HCT116 (cell line): ENCODE measurements at regions not wholly inside any gene's neighbourhood (a gene's known extent, or its start where the extent isn't known, plus 50 kb on each side); places are given as distances from the start of the nearest gene placed in this dataset.

Experiments used
- ATAC-seq: fragments of 200-7000 bp; cut with Tn5 transposase; 2 replicates; pipeline ENCODE4 v1.9.1; 2020; ENCODE audit warnings: mild to moderate bottlenecking, moderate library complexity
- BruUV-seq: library from RNA; stranded (reverse); fragments of 400-500 nt; replicated peaks from 2 replicates; lab custom pipeline; 2021; lab: Mats Ljungman, UMichigan
- CTCF ChIA-PET: fragments of 300-600 bp; sonication (Branson Sonifier 250); formaldehyde crosslinking; loops from one replicate; lab custom pipeline; 2021; ENCODE audit warnings: antibody characterized with exemption; lab: Charles Lee
- POLR2A ChIA-PET: fragments of 300-600, 350-600 bp; sonication (Branson Sonifier 250); formaldehyde crosslinking; loops from one replicate; lab custom pipeline; 2021; ENCODE audit warnings: antibody characterized with exemption; lab: Charles Lee
- RAD21 ChIA-PET, 2 experiments: fragments of 300-600 bp; sonication (Branson Sonifier 250); formaldehyde crosslinking; loops; one replicate each; lab custom pipeline; 2023; ENCODE audit warnings: low total read pairs in 2 of 2; ENCODE audit not compliant: uncharacterized antibody in 2 of 2, unreplicated experiment in 2 of 2, low non-redundant PET in 1 of 2; lab: Charles Lee
- DNase-seq: peaks from one replicate; pipeline ENCODE4 v3.0.0-alpha.2; 2010; ENCODE audit warnings: low read depth, low spot score
- H2AFZ ChIP-seq: fragments of 200-600 bp; shearing (Covaris generic), sonication (generic); 2 replicates; pipeline ENCODE4 v1.6.1; 2017; ENCODE audit warnings: low read depth, mixed run types, mixed read lengths, antibody characterized with exemption, low read length; ENCODE audit not compliant: poor library complexity, severe bottlenecking
- H3K27ac ChIP-seq: 2 replicates; pipeline ENCODE4 v1.5.1; 2012; ENCODE audit warnings: low read depth, low read length
- H3K27me3 ChIP-seq: fragments of 200-600 bp; sonication (generic); 2 replicates; pipeline ENCODE4 v1.6.1; 2016; ENCODE audit warnings: mixed run types, low read length, mixed read lengths; ENCODE audit not compliant: insufficient read depth
- H3K36me3 ChIP-seq, 2 experiments: fragments of 200-500 bp in 1 of 2; fragments of 200-600 bp in 1 of 2; sonication (Bioruptor generic) in 1 of 2; sonication (generic) in 1 of 2; 2 replicates each; pipeline versions ENCODE4 v1.5.1 to v1.6.1; 2014 to 2016; ENCODE audit warnings: low read length in 2 of 2, inconsistent platforms in 1 of 2, mixed read lengths in 1 of 2, mixed run types in 1 of 2; ENCODE audit not compliant: insufficient read depth in 2 of 2, control insufficient read depth in 1 of 2
- H3K4me1 ChIP-seq, 2 experiments: fragments of 200-600 bp in 1 of 2; sonication (generic) in 1 of 2; 2 replicates each; pipeline versions ENCODE4 v1.5.1 to v1.6.1; 2012 to 2017; ENCODE audit warnings: low read length in 2 of 2, inconsistent platforms in 1 of 2, mild to moderate bottlenecking in 1 of 2, mixed read lengths in 1 of 2, mixed run types in 1 of 2, moderate library complexity in 1 of 2; ENCODE audit not compliant: insufficient read depth in 2 of 2, control insufficient read depth in 1 of 2
- H3K4me2 ChIP-seq: fragments of 200-600 bp; sonication (generic); 2 replicates; pipeline ENCODE4 v1.6.1; 2017; ENCODE audit warnings: mixed run types, low read length, mixed read lengths
- H3K4me3 ChIP-seq, 2 experiments: fragments of 200-600 bp in 1 of 2; sonication (generic) in 1 of 2; replicated peaks in 1 of 2; 2 replicates each; pipeline ENCODE4 v1.5.1; 2011 to 2016; ENCODE audit warnings: low read length in 2 of 2, control low read depth in 1 of 2, low read depth in 1 of 2, mild to moderate bottlenecking in 1 of 2, mixed read lengths in 1 of 2, mixed run types in 1 of 2
- H3K79me2 ChIP-seq: fragments of 200-600 bp; sonication (generic); 2 replicates; pipeline ENCODE4 v1.6.1; 2017; ENCODE audit warnings: mild to moderate bottlenecking, mixed run types, low read length, moderate library complexity, mixed read lengths; ENCODE audit not compliant: insufficient read depth
- H3K9ac ChIP-seq: fragments of 200-600 bp; sonication (generic); 2 replicates; pipeline ENCODE4 v1.6.1; 2016; ENCODE audit warnings: low read length, mixed read lengths
- H3K9me2 ChIP-seq: fragments of 200-600 bp; sonication (generic), shearing (Covaris generic); 2 replicates; pipeline ENCODE4 v1.6.1; 2017; ENCODE audit warnings: mixed run types, mild to moderate bottlenecking, moderate library complexity; ENCODE audit not compliant: insufficient read depth
- H3K9me3 ChIP-seq, 2 experiments: fragments of 200-500 bp in 1 of 2; fragments of 200-600 bp in 1 of 2; sonication (Bioruptor generic) in 1 of 2; sonication (generic) in 1 of 2; 2 replicates each; pipeline ENCODE4 v1.6.1; 2014 to 2017; ENCODE audit warnings: low read length in 2 of 2, mixed read lengths in 2 of 2, inconsistent platforms in 1 of 2, low read depth in 1 of 2, mild to moderate bottlenecking in 1 of 2, mixed run types in 1 of 2, moderate library complexity in 1 of 2; ENCODE audit not compliant: control insufficient read depth in 1 of 2, insufficient read depth in 1 of 2
- H4K20me1 ChIP-seq: fragments of 200-600 bp; sonication (generic), shearing (Covaris generic); 2 replicates; pipeline ENCODE4 v1.6.1; 2017; ENCODE audit warnings: mixed run types, mild to moderate bottlenecking, moderate library complexity; ENCODE audit not compliant: insufficient read depth
- CBX3 ChIP-seq: IDR thresholded peaks from 2 replicates; pipeline ENCODE4 v1.6.1; 2012; ENCODE audit warnings: low read depth
- EGR1 ChIP-seq: IDR thresholded peaks from 2 replicates; pipeline ENCODE4 v1.6.1; 2012; ENCODE audit warnings: low read depth
- ELF1 ChIP-seq: IDR thresholded peaks from 2 replicates; pipeline ENCODE4 v1.6.1; 2012; ENCODE audit warnings: low read depth, borderline replicate concordance
- EZH2phosphoT487 ChIP-seq: fragments of 200-600 bp; IDR thresholded peaks from 2 replicates; pipeline ENCODE4 v1.6.1; 2018; ENCODE audit warnings: antibody characterized with exemption, borderline replicate concordance
- JUND ChIP-seq: IDR thresholded peaks from 2 replicates; pipeline ENCODE4 v1.6.1; 2012
- POLR2A ChIP-seq: IDR thresholded peaks from 2 replicates; pipeline ENCODE4 v1.7.0; 2011; ENCODE audit warnings: borderline replicate concordance; ENCODE audit not compliant: insufficient read depth, insufficient read length; ENCODE audit errors: extremely low read depth
- POLR2AphosphoS5 ChIP-seq: IDR thresholded peaks from 2 replicates; pipeline ENCODE4 v1.6.1; 2011; ENCODE audit warnings: mild to moderate bottlenecking, low read depth, low read length, moderate library complexity
- RAD21 ChIP-seq: IDR thresholded peaks from 2 replicates; pipeline ENCODE4 v1.6.1; 2012; ENCODE audit warnings: low read depth, mild to moderate bottlenecking
- SIN3A ChIP-seq: IDR thresholded peaks from 2 replicates; pipeline ENCODE4 v1.6.1; 2012; ENCODE audit warnings: low read depth
- SP1 ChIP-seq: IDR thresholded peaks from 2 replicates; pipeline ENCODE4 v1.6.1; 2012; ENCODE audit warnings: low read depth
- SRF ChIP-seq: IDR thresholded peaks from 2 replicates; pipeline ENCODE4 v1.6.1; 2012; ENCODE audit warnings: low read depth
- ZFX ChIP-seq: fragments of 450-650 bp; IDR thresholded peaks from 2 replicates; pipeline ENCODE4 v1.6.1; 2017
- intact Hi-C: fragments of 100-400 bp; cut with micrococcal nuclease; formaldehyde crosslinking; loops from 2 replicates; pipeline ENCODE4 v1.10.0; 2022
- TF ChIP-seq, protein P1 (sequence below): IDR thresholded peaks from 2 replicates; pipeline ENCODE4 v1.6.1; 2012
- TF ChIP-seq, protein P2 (sequence below), 3 experiments: fragments of 200-600 bp in 1 of 3; sonication (generic) in 1 of 3; IDR thresholded peaks in 2 of 3; conservative IDR thresholded peaks in 1 of 3; 2 replicates each; pipeline ENCODE4 v1.5.1; 2012 to 2017; ENCODE audit warnings: low read depth in 2 of 3, low read length in 2 of 3, antibody characterized with exemption in 1 of 3, borderline replicate concordance in 1 of 3, control low read depth in 1 of 3, mild to moderate bottlenecking in 1 of 3, mixed read lengths in 1 of 3, mixed run types in 1 of 3, moderate library complexity in 1 of 3; ENCODE audit not compliant: insufficient read depth in 1 of 3

DNA sequence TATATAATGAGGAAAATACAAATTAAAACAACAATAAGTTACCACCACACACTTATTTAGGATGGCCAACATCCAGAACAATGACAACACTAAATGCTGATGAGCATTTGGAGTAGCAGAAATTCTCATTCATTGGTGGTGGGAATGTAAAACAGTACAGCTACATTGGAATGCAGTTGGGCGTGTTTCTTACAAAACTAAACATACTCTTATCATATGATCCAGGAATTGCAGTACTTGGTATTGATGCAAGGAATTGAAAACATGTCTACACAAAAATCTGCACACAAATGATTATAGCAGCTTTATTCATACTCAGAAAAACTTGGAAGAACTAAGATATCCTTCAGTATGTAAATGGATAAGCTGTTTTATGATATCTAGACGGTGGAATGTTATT is 594.2 kb downstream of the ZBBX start:
- Histone ChIP-seq H3K79me2 (no peaks in the 10 kb centered on the region), H4K20me1 (no peaks in the 10 kb centered on the region), H3K9me2 (no peaks in the 10 kb centered on the region), H2AFZ (no peak overlapping the region), H3K9ac (no peak overlapping the region), H3K9me3 (no peaks in the 10 kb centered on the region), H3K36me3 (no peaks in the 10 kb centered on the region), H3K4me2 (no peak overlapping the region), H3K4me3 (no peak overlapping the region), H3K27me3 (no peaks in the 10 kb centered on the region), H3K27ac (no peak overlapping the region), H3K4me1 (no peaks in the 10 kb centered on the region)
- ATAC-seq (no peak), DNase-seq (no peak)
- BruUV-seq: no TSS peak
- ChIA-PET RAD21 (no interaction called here), POLR2A (no interaction called here), CTCF (no interaction called here)
- TF ChIP-seq POLR2A (no peak), CBX3 (no peak), POLR2AphosphoS5 (no peak), SIN3A (no peak), SP1 (no peak), SRF (no peak), JUND (no peak), EGR1 (no peak), ZFX (no peak), RAD21 (no peak), EZH2phosphoT487 (no peak), ELF1 (no peak)
- TF ChIP-seq, protein P1, sequence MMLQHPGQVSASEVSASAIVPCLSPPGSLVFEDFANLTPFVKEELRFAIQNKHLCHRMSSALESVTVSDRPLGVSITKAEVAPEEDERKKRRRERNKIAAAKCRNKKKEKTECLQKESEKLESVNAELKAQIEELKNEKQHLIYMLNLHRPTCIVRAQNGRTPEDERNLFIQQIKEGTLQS: no peak
- TF ChIP-seq, protein P2, sequence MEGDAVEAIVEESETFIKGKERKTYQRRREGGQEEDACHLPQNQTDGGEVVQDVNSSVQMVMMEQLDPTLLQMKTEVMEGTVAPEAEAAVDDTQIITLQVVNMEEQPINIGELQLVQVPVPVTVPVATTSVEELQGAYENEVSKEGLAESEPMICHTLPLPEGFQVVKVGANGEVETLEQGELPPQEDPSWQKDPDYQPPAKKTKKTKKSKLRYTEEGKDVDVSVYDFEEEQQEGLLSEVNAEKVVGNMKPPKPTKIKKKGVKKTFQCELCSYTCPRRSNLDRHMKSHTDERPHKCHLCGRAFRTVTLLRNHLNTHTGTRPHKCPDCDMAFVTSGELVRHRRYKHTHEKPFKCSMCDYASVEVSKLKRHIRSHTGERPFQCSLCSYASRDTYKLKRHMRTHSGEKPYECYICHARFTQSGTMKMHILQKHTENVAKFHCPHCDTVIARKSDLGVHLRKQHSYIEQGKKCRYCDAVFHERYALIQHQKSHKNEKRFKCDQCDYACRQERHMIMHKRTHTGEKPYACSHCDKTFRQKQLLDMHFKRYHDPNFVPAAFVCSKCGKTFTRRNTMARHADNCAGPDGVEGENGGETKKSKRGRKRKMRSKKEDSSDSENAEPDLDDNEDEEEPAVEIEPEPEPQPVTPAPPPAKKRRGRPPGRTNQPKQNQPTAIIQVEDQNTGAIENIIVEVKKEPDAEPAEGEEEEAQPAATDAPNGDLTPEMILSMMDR (IDR thresholded peaks at IDR 0.05 in 2 of 3, conservative IDR thresholded peaks at IDR 0.05 in 1 of 3; ENCODE audit: borderline replicate concordance in 1 of 3, insufficient read depth in 1 of 3, low read depth in 2 of 3, low read length in 2 of 3): no peak
- intact Hi-C loops: no loop called here
